IMR-90 (cell line): ENCODE measurements at regions not wholly inside any gene's neighbourhood (a gene's known extent, or its start where the extent isn't known, plus 50 kb on each side); places are given as distances from the start of the nearest gene placed in this dataset.

Experiments
- ATAC-seq: fragments of 200-7000 bp; cut with Tn5 transposase; 2 replicates; pipeline ENCODE4 v1.9.1; 2020; ENCODE audit warnings: low read depth, mild to moderate bottlenecking, moderate library complexity
- BruUV-seq: library from RNA; stranded (reverse); fragments of 400-500 nt; replicated peaks from 2 replicates; lab custom pipeline; 2021; lab: Mats Ljungman, UMichigan
- CTCF ChIA-PET: fragments of 300-600 bp; formaldehyde crosslinking; extraction: SDS; loops from one replicate; lab custom pipeline; 2021; ENCODE audit warnings: antibody characterized with exemption; lab: Yijun Ruan, JAX
- POLR2A ChIA-PET: fragments of 300-600 bp; sonication (Branson Sonifier 250); formaldehyde crosslinking; loops from one replicate; lab custom pipeline; 2022; ENCODE audit warnings: antibody characterized with exemption; ENCODE audit not compliant: unreplicated experiment; lab: Charles Lee
- DNase-seq: peaks from one replicate; pipeline ENCODE4 v3.0.0; 2013
- H2AFZ ChIP-seq: replicated peaks from 2 replicates; pipeline ENCODE3; 2013; ENCODE audit warnings: low read length, mild to moderate bottlenecking; ENCODE audit not compliant: poor library complexity
- H2AK5ac ChIP-seq: 2 replicates; pipeline ENCODE4 v1.6.1; 2013; ENCODE audit warnings: low read depth, low read length, inconsistent platforms
- H2AK9ac ChIP-seq: replicated peaks from 2 replicates; pipeline ENCODE3; 2013; ENCODE audit warnings: mild to moderate bottlenecking, low read depth, low read length, moderate library complexity; ENCODE audit not compliant: poor library complexity
- H2BK120ac ChIP-seq: 2 replicates; pipeline ENCODE4 v1.6.1; 2013; ENCODE audit warnings: low read depth, low read length, inconsistent platforms
- H2BK15ac ChIP-seq: 3 replicates; pipeline ENCODE4 v1.6.1; 2013; ENCODE audit warnings: low read depth, low read length, inconsistent platforms
- H2BK20ac ChIP-seq: 2 replicates; pipeline ENCODE4 v1.6.1; 2013; ENCODE audit warnings: low read depth, mild to moderate bottlenecking, inconsistent platforms, low read length, moderate library complexity
- H2BK5ac ChIP-seq: 2 replicates; pipeline ENCODE4 v1.6.1; 2013; ENCODE audit warnings: mild to moderate bottlenecking, low read depth, low read length, inconsistent platforms; ENCODE audit not compliant: poor library complexity, severe bottlenecking
- H3K14ac ChIP-seq: replicated peaks from 2 replicates; pipeline ENCODE4 v1.6.1; 2013; ENCODE audit warnings: low read depth, low read length, inconsistent platforms
- H3K18ac ChIP-seq: 2 replicates; pipeline ENCODE4 v1.6.1; 2013; ENCODE audit warnings: low read depth, low read length, control low read depth
- H3K23ac ChIP-seq: 2 replicates; pipeline ENCODE4 v1.6.1; 2013; ENCODE audit warnings: low read depth, low read length, inconsistent platforms
- H3K27ac ChIP-seq: 2 replicates; pipeline ENCODE4 v1.5.1; 2013; ENCODE audit warnings: mild to moderate bottlenecking, control low read depth, low read length; ENCODE audit not compliant: insufficient read depth
- H3K27me3 ChIP-seq: 2 replicates; pipeline ENCODE4 v1.6.1; 2013; ENCODE audit warnings: low read length; ENCODE audit not compliant: control insufficient read depth, insufficient read depth
- H3K36me3 ChIP-seq: 2 replicates; pipeline ENCODE4 v1.6.1; 2013; ENCODE audit warnings: low read length, mixed read lengths; ENCODE audit not compliant: control insufficient read depth, insufficient read depth
- H3K4ac ChIP-seq: 2 replicates; pipeline ENCODE4 v1.6.1; 2013; ENCODE audit warnings: low read depth, low read length, inconsistent platforms
- H3K4me1 ChIP-seq: 2 replicates; pipeline ENCODE4 v1.6.1; 2013; ENCODE audit warnings: low read length, mixed read lengths; ENCODE audit not compliant: control insufficient read depth, insufficient read depth
- H3K4me2 ChIP-seq: 2 replicates; pipeline ENCODE4 v1.6.1; 2013; ENCODE audit warnings: low read depth, mild to moderate bottlenecking, control low read depth, low read length, moderate library complexity
- H3K4me3 ChIP-seq: 2 replicates; pipeline ENCODE4 v1.5.1; 2013; ENCODE audit warnings: low read depth, mild to moderate bottlenecking, control low read depth, low read length, moderate library complexity; ENCODE audit not compliant: insufficient read depth
- H3K56ac ChIP-seq: 2 replicates; pipeline ENCODE4 v1.6.1; 2013; ENCODE audit warnings: low read length, inconsistent platforms; ENCODE audit not compliant: insufficient read depth; ENCODE audit errors: extremely low read depth
- H3K79me1 ChIP-seq, 2 experiments: 2 replicates each; pipeline ENCODE4 v1.6.1; 2013; ENCODE audit warnings: low read length in 2 of 2, inconsistent platforms in 1 of 2, low read depth in 1 of 2
- H3K9ac ChIP-seq: 2 replicates; pipeline ENCODE4 v1.6.1; 2013; ENCODE audit warnings: low read depth, low read length, control low read depth
- H3K9me1 ChIP-seq: 2 replicates; pipeline ENCODE4 v1.6.1; 2013; ENCODE audit warnings: low read length, inconsistent platforms; ENCODE audit not compliant: insufficient read depth
- H3K9me3 ChIP-seq: 2 replicates; pipeline ENCODE4 v1.6.1; 2013; ENCODE audit warnings: low read length; ENCODE audit not compliant: control insufficient read depth, insufficient read depth
- H4K20me1 ChIP-seq: 2 replicates; pipeline ENCODE4 v1.6.1; 2013; ENCODE audit warnings: low read length, inconsistent platforms; ENCODE audit not compliant: insufficient read depth
- H4K5ac ChIP-seq: 2 replicates; pipeline ENCODE4 v1.6.1; 2013; ENCODE audit warnings: mild to moderate bottlenecking, low read depth, low read length, control low read depth
- H4K8ac ChIP-seq, 2 experiments: 2 replicates each; pipeline ENCODE4 v1.6.1; 2013; ENCODE audit warnings: low read depth in 2 of 2, low read length in 2 of 2, control low read depth in 1 of 2, inconsistent platforms in 1 of 2
- H4K91ac ChIP-seq: 2 replicates; pipeline ENCODE4 v1.6.1; 2013; ENCODE audit warnings: low read depth, low read length, inconsistent platforms; ENCODE audit not compliant: insufficient read depth
- BHLHE40 ChIP-seq: fragments of 150-350 bp; IDR thresholded peaks from 2 replicates; pipeline ENCODE4 v1.6.1; 2016; ENCODE audit warnings: mild to moderate bottlenecking, low read depth, low read length
- CHD1 ChIP-seq: IDR thresholded peaks from 2 replicates; pipeline ENCODE4 v1.6.1; 2012; ENCODE audit warnings: low read depth, low read length, improper control_type of control experiment
- ELK1 ChIP-seq: fragments of 150-350 bp; IDR thresholded peaks from 2 replicates; pipeline ENCODE4 v1.6.1; 2016; ENCODE audit warnings: low read depth, mild to moderate bottlenecking, low read length, moderate library complexity, borderline replicate concordance
- FOS ChIP-seq: fragments of 150-350 bp; IDR thresholded peaks from 2 replicates; pipeline ENCODE4 v1.6.1; 2016; ENCODE audit warnings: low read depth, low read length
- MAFK ChIP-seq: IDR thresholded peaks from 2 replicates; pipeline ENCODE4 v1.6.1; 2012; ENCODE audit warnings: low read depth, low read length, improper control_type of control experiment
- MAZ ChIP-seq: IDR thresholded peaks from 2 replicates; pipeline ENCODE4 v1.6.1; 2012; ENCODE audit warnings: low read depth, mild to moderate bottlenecking, low read length, improper control_type of control experiment, moderate library complexity, borderline replicate concordance
- MXI1 ChIP-seq: IDR thresholded peaks from 2 replicates; pipeline ENCODE4 v1.6.1; 2012; ENCODE audit warnings: low read depth, mild to moderate bottlenecking, low read length, moderate library complexity, borderline replicate concordance
- NFE2L2 ChIP-seq: fragments of 150-350 bp; IDR thresholded peaks from 2 replicates; pipeline ENCODE4 v1.6.1; 2016; ENCODE audit warnings: low read depth, mild to moderate bottlenecking, low read length
- POLR2A ChIP-seq: IDR thresholded peaks from 2 replicates; pipeline ENCODE4 v1.6.1; 2012; ENCODE audit warnings: mild to moderate bottlenecking, low read depth, low read length
- RCOR1 ChIP-seq: IDR thresholded peaks from 2 replicates; pipeline ENCODE4 v1.6.1; 2012; ENCODE audit warnings: mild to moderate bottlenecking, low read length, improper control_type of control experiment; ENCODE audit not compliant: insufficient replicate concordance
- RFX5 ChIP-seq: IDR thresholded peaks from 2 replicates; pipeline ENCODE4 v1.8.0; 2012; ENCODE audit warnings: low read depth, mild to moderate bottlenecking, low read length, moderate library complexity
- SMC3 ChIP-seq: fragments of 150-350 bp; IDR thresholded peaks from 2 replicates; pipeline ENCODE4 v1.6.1; 2016; ENCODE audit warnings: low read depth, mild to moderate bottlenecking, antibody characterized with exemption, low read length, moderate library complexity
- USF2 ChIP-seq: fragments of 150-350 bp; IDR thresholded peaks from 2 replicates; pipeline ENCODE4 v1.6.1; 2017; ENCODE audit warnings: mild to moderate bottlenecking, antibody characterized with exemption, low read length, low read depth
- WGBS, 2 experiments: methylation state at CpG; one replicate each; pipeline versions ENCODE4 v1.1.5 to v1.1.7; 2013; ENCODE audit warnings: missing lambda C conversion rate in 2 of 2; ENCODE audit not compliant: insufficient read length in 1 of 2; ENCODE audit errors: extremely low coverage in 2 of 2; 5-methylcytosine and 5-hydroxymethylcytosine counted together
- dilution Hi-C: fragments of 300-500 bp; cut with HindIII; formaldehyde crosslinking; loops from one replicate; pipeline ENCODE4 v1.14.3; 2018; ENCODE audit warnings: low sequenced_read_pairs; ENCODE audit not compliant: unreplicated experiment
- in situ Hi-C: fragments of 300-500 bp; cut with MboI; formaldehyde crosslinking; loops from 3 replicates; pipeline ENCODE4 v1.14.3; 2019; ENCODE audit warnings: low sequenced_read_pairs, inconsistent platforms, mixed read lengths
- intact Hi-C: fragments of 100-400 bp; cut with micrococcal nuclease; formaldehyde crosslinking; loops from 2 replicates; pipeline ENCODE4 v1.10.0; 2022

- Histone ChIP-seq H3K4me3 (no peak overlapping the region), H3K4ac (no peak overlapping the region), H2AFZ (no peak overlapping the region), H3K9ac (no peak overlapping the region), H4K5ac (no peak overlapping the region), H3K23ac (no peak overlapping the region), H3K9me3 (no peaks in the 10 kb centered on the region), H3K4me1 (no peaks in the 10 kb centered on the region), H3K27me3 (peaks cover 2% of the 10 kb centered on the region), H2BK15ac (no peak overlapping the region), H2AK5ac (no peak overlapping the region), H3K14ac (no peak overlapping the region), H2AK9ac (no peak overlapping the region), H3K18ac (no peak overlapping the region), H3K56ac (no peak overlapping the region), H4K20me1 (no peaks in the 10 kb centered on the region), H2BK20ac (no peak overlapping the region), H3K9me1 (no peaks in the 10 kb centered on the region), H3K79me1 (no peaks in the 10 kb centered on the region), H3K36me3 (no peaks in the 10 kb centered on the region), H4K91ac (no peak overlapping the region), H3K27ac (no peak overlapping the region), H2BK5ac (no peak overlapping the region), H3K4me2 (no peak overlapping the region), H2BK120ac (no peak overlapping the region), H4K8ac (no peak overlapping the region)
- DNase-seq (no peak), ATAC-seq (no peak)
- CTCF ChIA-PET: no interaction called here
- dilution Hi-C loops: no loop called here
- no TSS peak for BruUV-seq
- WGBS, 2 experiments: 50% methylated on average over 1 of the region's 4 CpGs; no CpG with 5 or more reads in 1 of the 2 experiments
- POLR2A ChIA-PET: no interaction called here
- intact Hi-C loops: no loop called here
- TF ChIP-seq MAFK: no peak
- TF ChIP-seq ELK1: no peak
- no peak for TF ChIP-seq NFE2L2
- no peak for TF ChIP-seq SMC3
- TF ChIP-seq MAZ: no peak
- TF ChIP-seq RCOR1: no peak
- no peak for TF ChIP-seq POLR2A
- no peak for TF ChIP-seq BHLHE40
- TF ChIP-seq MXI1: no peak
- TF ChIP-seq CHD1: no peak
- TF ChIP-seq FOS: no peak
- no peak for TF ChIP-seq RFX5
- no peak for TF ChIP-seq USF2
- in situ Hi-C loops: no loop called here
These were observed 487.7 kb downstream of the GADD45G start for GRCh38 chr9:90092508-90092907.
